Fibroblast of skin of right biceps (primary cell): ENCODE measurements at regions not wholly inside any gene's neighbourhood (a gene's known extent, or its start where the extent isn't known, plus 50 kb on each side); places are given as distances from the start of the nearest gene placed in this dataset.
A peak's percentile ranks its signal among the peaks of the same experiment; 100 is the strongest.

Experiments
- DNase-seq: peaks from one replicate; pipeline ENCODE4 v3.0.0-alpha.2; 2013

DNA sequence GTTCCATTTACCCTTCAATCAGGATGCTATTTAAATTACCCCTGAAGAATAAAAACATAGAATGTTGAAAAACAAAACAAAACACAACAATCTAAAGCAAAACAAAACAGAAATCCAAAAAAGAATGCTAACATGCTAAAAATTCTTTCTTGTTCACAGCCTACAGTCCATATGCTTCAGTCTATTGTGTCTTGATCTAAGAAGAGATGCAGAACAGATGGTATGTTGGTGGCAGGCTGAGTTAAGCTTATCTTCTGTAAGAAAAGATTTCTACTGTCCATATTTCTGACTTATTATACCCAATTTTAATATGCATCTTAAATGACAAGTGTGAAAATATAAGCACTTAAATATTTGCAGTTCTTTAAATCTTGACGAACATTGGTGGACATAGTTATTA lies 356.1 kb upstream of the SLITRK1 start:
- DNase-seq = no peak

DNA sequence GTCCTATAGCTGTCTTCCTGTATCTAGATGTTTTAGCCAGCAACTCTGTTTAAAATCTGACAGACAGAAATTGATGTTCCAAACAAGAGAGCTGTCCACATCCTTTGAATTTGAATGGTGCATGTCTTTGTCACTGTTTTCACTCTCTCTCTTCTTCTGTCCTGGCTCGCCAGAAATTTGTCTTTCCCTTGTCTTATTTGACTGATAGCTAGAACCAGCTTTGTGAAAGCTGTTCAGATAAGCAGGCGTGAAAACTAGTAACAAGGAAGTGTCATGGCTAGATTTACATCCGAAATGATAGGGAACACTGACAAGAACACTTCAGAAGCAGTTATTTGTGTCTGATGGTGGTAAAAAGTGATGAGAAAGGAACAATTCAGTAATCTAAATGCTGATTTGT lies 354.9 kb upstream of the SLITRK1 start:
- DNase-seq = no peak

- DNase-seq = no peak
These were observed 352.1 kb upstream of the SLITRK1 start for GRCh38 chr13:84234416-84234815.

DNA sequence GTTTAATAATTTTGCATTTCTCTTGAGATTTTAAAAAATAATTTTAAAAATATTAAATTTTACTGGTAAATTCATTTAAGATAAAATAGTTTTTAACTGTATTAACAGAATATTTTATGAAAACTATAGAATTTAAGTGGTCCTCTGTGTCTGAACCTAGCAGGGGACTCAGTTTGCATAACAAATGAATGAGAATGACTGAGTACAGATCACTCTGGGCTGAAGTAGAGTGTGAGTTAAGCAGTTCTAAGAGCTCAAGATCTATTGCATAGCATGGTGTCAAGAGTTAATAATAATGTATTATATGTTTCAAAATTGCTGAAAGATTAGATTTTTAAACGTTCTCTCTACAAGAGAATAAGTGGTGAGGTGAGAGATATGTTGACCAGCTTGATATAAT lies 348.3 kb upstream of the SLITRK1 start:
- DNase-seq = no peak

- no peak for DNase-seq
These were observed 328.8 kb upstream of the SLITRK1 start for GRCh38 chr13:84211048-84211447.

- DNase-seq = no peak
These were observed 326.1 kb upstream of the SLITRK1 start for GRCh38 chr13:84208246-84208910.

- no peak for DNase-seq
These were observed 325.2 kb upstream of the SLITRK1 start for GRCh38 chr13:84207509-84207908.

DNA sequence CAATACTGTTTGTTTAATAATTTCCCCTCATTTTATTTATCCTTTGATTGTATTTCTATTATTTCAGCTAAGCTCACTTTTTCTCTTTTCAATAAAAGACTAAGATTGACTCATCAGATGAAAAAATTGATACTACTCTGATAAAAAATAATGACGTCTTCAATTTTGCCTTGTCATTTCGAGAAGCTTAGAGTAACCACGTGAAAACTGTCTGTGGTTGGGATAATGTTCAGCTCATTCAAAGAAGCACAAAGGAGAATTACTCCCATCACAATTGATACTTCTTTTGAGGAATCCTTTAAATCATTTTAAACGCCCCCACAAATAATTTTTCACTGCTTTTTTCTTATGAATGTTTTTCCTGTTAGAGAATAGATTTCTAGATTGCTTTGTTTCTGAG lies 318.7 kb upstream of the SLITRK1 start:
- no peak for DNase-seq

DNA sequence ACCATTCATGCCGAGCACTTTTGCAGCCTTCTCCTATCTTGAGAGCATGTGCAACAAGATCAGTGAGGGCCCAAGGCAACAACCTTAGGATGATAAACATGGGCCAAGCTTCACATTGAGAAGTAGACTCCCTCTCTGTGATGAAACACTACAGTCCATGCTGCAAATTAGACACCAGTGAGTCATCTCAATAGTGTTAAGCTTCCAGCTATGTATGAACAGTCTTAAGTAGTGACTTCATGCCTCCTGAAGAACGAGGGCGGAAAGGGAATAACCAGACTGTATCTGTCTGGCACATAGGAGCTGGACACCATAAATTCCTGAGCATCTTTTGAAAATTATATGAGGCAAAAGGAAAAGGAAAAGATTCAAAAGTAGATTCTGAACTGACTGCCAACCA lies 309.9 kb upstream of the SLITRK1 start:
- peak; percentile 95 for DNase-seq

DNA sequence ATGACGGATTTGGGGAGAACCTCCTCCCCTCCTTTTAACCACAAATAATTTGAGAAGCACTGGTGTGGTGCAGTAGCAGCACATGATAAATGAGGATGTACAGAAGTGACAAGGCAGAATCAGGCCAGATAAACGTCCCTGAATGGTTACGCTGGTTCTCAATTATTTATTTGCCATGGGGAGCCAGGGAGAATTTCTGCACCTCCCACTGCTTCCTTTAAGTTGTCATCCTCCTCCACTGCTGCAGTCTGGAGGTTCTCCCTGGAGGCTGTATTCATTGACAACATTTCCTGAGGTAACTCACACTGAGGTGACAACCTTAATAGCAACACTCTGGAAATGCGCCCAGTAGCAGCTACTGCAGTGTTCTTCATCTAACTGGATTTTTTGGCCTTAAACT lies 308.9 kb upstream of the SLITRK1 start:
- DNase-seq = peak; percentile 6

DNA sequence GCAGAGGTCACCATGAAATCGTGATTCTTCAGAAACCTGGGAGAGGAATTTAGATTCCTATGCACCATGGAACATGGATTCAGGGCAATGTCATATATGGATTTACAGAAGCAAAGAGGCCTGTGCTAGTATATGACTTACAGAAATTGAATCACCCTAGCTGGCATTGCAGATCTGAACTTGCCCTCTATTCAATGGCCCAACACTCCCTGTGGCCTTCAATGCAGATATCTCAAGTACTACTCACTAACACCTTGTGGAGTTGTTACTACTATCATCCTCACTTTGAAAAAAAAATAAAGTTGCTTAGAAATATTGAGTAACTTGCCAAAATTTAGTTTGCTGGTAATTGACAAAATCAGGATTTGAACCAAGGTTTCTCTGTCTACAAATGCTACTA lies 305.4 kb upstream of the SLITRK1 start:
- no peak for DNase-seq

- DNase-seq = no peak
These were observed 257.4 kb upstream of the SLITRK1 start for GRCh38 chr13:84139561-84140158.

GRCh38 chr13:84137292-84137691 lies 255.0 kb upstream of the SLITRK1 start:
- no peak for DNase-seq

DNA sequence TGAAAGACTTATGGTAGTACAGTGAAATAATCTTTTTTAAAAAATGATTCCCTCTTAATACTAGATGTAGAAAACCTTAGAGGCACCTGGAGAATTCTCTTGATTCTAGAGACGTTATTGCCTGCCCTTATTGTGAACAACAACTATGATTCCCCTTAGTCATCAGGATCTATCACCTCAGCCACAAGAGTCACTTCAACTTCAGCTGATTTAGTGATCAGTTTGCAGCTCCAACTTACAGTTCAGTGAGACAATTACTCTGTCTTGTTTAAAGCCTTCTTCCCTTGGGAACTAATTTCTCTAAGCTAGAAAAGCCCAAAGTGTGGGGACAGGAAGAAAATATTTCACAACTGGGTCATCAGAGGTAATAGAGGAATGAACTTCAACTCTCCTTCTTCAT lies 254.3 kb upstream of the SLITRK1 start:
- no peak for DNase-seq

- DNase-seq = no peak
These were observed 250.2 kb upstream of the SLITRK1 start for GRCh38 chr13:84132491-84132890.

DNA sequence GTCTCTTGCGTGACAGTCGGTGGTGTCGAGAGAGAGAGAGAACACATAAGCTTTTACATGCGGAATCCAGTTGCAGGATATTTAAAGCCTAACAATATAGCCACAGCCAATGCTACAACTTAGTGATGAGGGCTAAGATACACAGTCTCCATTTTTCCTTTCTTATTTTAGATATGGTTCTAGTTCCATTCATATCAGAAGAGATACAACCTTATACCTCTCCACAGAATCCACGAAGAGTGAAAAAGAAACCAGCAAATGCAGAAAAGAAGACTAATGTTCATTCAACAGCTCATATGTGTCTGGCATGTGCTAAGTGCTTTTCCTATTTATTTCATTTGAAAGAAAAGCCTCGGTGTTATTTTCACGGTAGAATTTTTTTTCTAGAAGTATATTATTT lies 249.0 kb upstream of the SLITRK1 start:
- no peak for DNase-seq

DNA sequence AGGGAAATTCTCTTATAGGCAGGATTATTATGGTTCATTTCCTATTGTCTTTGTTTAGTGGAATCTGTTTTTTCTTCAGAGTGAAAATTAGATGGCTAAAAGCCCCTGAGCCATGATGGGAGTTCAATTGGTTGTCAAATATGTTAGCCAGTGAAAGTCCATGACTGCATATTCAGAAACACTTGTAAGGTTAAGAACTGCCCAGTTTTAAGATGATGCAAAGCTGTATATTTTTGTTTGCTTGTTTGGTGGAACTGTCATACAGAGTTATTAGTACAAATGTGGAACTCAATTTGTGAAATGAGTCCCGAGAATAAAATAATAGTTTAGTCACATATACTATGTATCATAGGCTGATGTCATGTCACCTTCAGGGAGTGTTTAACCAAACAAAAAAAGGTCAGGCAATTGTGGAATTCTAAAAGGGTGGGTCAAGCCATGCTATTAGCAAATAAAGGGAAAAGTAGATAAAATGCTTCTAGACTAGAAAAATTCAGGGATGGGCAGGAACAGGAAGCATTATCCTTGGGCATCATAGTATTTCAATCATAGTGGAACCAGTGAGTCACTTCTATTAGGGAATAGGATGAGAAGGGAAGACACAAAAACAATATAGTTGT lies 248.3 kb upstream of the SLITRK1 start:
- DNase-seq = no peak

GRCh38 chr13:84129966-84130365 lies 247.7 kb upstream of the SLITRK1 start:
- DNase-seq = no peak

GRCh38 chr13:84127597-84128128 lies 245.4 kb upstream of the SLITRK1 start:
- DNase-seq = no peak

- peak; percentile 3 for DNase-seq
These were observed 244.4 kb upstream of the SLITRK1 start for GRCh38 chr13:84126671-84127171.

DNA sequence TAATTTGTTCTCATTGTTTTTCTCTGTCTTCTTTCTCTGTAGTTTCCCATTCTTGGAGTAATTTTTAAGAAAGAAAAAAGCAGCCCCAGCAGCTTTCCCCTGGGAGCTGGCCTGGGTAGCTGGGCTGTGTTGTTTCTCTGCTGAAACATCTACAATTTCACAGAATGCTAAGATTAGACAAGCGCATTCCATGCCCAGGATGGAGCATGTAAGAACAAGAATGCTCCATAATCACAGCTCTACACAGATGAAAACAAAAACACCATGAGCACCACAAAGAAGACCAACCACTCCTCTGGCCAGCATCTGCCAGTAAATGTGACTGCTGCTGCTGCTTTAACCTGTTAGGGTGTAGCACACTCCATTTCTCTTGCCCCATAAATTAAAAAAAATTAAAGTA lies 239.2 kb upstream of the SLITRK1 start:
- DNase-seq = peak; percentile 6

GRCh38 chr13:84118839-84119409 lies 236.7 kb upstream of the SLITRK1 start:
- no peak for DNase-seq

- no peak for DNase-seq
These were observed 216.0 kb upstream of the SLITRK1 start for GRCh38 chr13:84098273-84098672.

DNA sequence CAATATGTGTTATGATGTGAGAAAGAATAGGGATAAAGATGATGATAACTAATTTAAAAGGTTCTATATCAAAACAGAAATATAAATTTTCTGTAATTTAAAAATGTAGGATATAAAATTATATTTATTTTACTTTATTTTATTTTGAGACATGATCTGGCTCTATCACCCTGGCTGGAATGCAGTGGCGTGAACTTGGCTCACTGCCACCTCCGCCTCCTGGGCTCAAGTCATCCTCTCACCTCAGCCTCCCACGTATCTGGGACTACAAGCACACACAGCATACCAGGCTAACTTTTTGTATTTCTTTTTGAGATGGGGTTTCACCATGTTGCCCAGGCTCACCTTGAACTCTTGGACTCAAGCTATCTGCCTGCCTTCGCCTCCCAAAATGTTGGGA lies 214.9 kb upstream of the SLITRK1 start:
- DNase-seq = no peak
